HK-2 (cell line): ENCODE measurements at regions not wholly inside any gene's neighbourhood (a gene's known extent, or its start where the extent isn't known, plus 50 kb on each side); places are given as distances from the start of the nearest gene placed in this dataset.

ENCODE experiments used
- DNase-seq: peaks from one replicate; pipeline ENCODE4 v3.0.0-alpha.2; 2018; ENCODE audit not compliant: unreplicated experiment

DNA sequence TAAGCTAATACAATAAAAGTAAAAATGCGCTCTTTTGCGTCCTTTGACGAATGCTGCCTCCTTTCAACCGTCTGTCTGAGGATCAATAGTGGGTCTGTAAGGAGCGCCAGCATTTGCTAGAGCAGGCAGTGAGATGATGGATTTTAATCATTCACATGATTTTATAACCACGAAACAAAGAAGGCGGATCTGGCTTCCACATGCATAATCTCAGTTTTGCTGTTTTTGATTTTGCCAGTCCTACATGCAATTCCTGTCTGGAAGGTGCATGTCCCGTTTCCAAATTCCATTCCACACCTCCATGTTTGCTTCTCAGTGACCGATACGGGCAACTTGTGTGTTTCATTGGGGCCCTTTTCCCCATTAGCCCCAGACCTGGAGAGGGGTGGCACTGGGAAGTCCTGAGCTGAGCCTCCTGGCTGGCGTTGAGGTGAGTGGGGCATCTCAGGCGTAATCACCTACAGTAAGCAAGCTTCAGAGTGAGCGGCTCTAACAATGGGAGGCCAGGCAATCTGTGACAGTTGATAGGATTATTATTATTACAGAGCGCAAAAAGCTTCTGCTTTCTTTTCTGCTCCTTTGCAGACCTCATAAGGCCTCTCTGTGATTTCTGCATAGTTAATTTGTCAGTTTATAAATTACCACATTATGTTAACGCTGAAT lies 405.4 kb downstream of the ZSWIM6 start:
- no peak for DNase-seq

DNA sequence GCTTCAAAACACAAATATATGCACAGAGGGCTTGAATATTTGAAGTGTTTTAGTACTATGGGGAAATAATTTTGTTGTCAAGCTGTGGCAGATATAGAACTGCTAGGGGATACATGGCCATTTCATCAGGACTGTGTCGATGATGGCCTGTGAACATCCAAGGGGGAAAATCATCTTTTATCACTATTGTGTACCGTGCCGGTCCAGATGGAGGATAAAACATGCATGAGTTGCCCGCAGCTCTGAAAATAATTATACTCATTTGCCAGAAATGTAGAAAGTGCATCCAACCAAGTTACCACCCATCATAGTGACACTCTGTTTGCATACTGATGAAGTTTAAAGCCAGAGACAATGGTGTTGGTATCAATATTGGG lies 405.9 kb downstream of the ZSWIM6 start:
- no peak for DNase-seq

DNA sequence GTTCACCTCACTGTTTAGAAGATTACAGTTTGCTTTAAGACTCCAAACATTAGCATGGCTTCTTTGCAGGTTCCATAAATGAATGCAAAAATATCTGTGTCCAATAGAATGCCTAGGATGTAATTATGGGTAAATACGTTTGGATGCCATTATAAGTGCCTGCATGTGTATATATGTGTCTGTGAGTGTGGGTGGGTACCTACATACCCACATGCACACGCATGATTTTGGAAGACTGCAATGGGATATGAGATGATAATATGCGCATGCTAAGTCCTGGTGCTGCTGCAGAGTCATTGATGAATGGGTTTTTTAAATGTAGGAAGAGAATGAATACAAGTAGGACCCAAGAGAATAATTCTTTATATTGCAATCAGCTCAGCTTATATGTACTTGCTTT lies 406.4 kb downstream of the ZSWIM6 start:
- no peak for DNase-seq

DNA sequence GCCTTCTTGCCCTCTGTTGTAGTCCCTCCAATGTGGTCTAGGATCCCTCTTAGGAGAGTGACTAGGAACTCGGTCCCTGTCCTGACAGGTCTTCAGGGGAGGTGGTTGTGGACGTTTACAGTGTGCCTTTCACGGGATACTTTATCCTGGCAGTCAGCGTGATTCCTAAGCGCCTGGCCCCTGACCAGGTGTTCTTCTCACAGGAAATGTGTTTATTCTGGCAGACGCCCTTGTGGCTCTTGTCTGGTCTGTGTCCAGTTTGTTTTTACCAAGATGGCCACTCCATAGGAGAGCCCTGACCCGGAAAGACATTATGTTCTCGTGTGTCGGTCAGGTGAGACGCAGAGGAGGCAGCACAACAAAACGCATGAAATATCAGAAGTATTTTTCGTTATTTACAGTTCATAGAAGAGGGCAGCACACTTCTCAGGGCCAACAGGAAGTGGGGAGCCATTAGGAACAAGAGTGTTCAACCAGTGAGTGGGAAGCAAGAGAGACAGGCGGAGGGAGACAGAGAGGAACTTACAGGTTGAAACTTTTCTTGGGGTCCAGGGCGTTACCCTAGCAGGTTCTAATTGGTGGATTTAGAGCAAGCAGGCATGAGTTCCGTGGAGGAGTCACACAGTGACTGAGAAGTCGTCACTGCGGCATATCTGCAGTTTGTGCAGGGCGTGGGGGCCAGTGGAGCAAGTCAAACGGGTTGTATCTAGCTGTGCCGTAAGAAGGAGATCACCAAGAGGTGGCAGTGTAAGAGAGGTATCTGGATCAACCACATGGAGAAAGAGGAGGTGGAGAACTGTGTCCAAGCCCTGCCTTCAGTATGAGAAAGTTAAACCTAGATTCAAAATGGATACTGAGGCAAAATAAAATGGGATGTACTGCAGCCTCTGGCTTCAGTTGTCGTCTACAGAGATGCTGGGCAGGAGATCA lies 412.9 kb downstream of the ZSWIM6 start:
- DNase-seq = no peak

DNA sequence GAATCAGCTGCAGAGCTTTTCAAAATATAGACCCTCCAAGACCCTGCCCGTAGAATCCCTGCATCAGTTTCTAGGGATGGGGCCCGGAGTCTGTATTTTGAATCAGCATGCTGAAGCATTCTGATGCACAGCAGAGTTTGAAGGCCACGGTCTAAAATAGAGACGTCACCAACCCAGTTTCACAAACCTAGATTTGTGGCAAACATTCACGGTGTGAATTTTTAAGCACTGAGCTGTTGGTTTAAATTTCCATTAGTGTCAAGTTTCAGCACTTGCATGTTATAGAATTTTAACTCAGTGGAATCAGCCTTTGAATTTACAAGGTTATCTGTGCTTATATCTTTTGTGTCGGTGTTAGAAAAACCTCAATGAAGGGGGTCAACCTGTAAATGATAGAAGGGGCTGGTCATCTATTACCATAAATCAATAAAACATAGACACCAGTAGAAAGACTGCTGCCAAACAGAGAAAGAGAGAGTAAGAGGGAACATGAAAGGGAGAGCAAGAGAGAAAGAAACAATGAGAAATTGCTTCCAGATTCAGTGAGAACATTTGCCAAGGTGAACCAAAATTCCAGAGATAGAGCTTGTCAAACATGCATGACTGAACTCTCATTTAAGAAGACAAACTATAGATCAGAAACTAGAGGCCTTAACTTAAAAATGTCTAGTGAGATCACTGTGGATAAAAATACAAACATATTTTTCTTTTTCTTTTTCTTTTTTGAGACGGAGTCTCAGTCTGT lies 414.9 kb downstream of the ZSWIM6 start:
- no peak for DNase-seq

DNA sequence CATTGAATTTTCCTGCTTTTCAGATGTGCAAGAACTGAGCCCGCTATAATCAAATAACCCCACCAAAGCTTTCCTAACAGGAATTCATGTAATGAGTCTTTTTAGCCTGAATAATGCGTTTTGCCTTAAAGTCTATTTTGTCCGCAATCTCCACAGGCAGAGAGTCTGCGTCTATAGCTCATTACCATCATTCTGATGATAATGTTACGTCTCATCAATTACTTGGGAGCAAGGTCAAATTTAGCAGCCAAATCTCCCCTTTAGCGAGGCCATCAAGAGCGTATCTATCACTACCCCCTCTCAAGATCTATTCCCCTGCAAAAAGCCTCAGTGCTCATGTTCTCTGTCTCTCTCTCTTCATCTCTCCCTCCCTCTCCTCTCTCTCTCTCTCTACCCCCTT lies 416.1 kb downstream of the ZSWIM6 start:
- no peak for DNase-seq

DNA sequence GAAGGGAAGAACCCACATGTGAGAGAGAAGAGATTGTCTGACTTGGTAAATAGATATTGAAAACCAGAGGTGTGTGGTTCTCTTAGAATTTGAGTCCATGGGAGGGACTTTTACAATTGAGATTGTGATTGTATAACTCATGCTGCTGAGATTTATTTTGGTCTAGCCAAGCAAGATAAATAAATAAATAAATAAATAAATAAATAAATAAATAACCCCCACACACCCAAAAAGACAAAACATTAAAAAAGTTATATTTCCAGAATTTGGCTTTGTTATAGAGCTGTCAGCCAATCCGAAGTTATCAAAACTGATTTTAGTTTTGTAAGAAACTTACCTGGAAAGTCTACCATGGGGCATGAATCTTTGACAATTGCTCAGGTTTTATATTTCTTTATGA lies 416.6 kb downstream of the ZSWIM6 start:
- DNase-seq = no peak

DNA sequence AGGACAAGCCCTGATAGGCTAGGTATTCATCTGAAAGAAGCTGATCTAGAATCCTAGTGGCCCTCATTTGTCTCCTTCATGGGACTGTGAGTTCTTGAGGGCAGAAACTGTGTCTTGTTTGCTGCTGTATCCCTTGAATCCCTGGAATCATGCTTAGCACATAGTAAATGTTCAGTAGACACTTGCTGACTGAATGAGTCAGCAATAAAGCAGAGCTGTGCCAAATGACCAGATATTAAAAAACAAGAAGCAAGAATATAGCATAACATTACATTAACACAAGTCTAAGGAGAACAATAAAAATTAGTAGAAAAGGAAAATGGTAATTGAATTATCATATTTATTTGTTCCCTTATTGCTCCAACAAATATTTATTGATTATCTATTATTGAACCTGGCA lies 420.5 kb downstream of the ZSWIM6 start:
- DNase-seq = no peak

DNA sequence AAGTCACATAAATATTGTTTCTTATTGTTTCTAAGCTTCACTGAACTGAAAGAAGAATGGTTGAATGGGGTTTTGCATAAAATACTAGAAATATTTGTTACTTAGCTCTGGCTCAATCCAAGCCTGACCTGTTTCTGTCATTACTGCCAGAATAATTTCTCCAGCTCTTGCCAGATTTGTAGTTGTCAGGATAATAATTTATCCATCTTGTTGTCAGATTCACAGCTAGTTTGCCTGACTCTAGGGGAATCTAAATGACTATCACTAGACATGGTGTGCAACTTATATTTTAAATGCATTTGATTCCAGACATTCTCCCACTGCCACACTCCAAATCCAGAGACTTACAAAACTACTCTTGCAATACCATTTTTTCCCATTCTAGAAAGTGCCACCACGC lies 422.7 kb downstream of the ZSWIM6 start:
- DNase-seq = no peak

DNA sequence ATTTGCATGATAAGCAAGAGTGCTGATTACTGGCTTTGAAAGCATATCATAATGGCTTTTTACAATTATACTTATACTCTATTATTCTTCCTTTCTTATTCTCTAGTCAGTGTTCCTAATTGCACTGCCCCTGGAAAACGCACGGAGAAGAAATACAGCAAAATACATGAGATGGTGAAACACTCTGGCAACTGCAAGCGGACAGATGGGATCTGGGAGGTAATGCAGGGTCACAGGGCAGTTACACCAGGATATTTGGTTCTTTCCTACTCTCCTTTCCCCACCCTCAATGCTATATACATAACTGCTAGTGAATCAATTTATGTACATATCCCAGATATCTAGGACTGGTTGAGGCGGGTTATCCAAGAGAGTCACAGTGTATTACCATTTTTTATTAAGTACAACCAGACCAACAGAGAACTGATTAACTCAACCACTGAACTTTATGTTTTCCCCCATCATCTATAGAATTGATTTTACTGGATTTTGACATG lies 423.7 kb downstream of the ZSWIM6 start:
- no peak for DNase-seq

DNA sequence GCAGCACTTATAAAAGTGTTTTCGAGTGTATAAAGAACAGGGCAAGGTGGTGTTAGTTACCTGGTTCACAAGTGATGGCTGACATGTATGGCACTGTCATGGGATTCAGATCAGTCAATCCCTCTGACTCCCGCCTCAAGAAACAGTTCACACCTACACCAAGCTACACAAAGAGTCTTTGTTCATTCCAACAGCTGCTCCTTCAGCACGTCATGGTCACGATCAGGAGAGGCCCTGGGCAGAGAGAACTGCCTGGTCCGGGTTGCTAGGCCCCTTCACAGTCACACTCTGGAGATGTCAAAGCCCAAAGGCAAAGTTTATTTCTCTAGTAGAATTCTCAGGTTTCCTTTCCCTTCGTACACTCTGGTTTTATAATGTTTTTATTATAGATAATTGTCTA lies 426.7 kb downstream of the ZSWIM6 start:
- DNase-seq = no peak

DNA sequence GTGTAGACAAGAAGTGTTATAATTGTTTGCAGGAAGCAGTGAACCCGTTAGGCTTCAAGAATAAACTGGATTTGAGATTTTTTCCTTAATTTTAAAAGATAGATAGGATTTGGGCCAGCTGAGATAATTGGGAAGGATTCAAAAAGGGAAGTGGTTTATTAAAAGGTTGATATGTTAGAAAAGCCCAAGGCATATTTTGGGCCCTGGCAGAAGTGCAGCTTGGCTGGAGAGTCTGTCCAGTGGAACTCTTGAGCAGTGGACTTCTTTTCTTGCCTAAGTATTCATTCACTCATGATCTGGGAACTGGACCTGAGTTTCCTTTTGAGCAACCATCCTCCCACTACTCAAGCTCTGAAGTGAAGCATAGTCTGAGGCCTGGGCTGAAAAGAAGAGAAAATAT lies 433.4 kb downstream of the ZSWIM6 start:
- DNase-seq = no peak

DNA sequence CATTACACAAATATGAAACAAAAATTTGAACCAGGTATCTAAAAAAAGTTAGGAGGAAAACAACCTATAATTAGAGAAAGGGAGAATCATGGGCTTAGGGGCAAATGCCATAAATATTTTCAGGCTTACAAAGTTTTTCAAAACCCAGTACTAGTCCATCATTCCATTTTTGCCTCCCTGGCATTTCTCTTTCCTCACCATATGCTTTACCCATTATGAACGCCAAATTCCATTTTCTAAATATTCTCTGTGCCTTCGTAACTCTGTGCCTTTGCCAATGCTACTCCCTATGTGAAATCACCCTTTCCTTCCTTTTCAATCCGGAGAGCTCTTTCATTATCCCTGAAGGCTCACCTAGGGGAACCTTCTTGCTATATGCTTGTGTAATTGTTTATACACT lies 434.1 kb downstream of the ZSWIM6 start:
- DNase-seq = no peak

DNA sequence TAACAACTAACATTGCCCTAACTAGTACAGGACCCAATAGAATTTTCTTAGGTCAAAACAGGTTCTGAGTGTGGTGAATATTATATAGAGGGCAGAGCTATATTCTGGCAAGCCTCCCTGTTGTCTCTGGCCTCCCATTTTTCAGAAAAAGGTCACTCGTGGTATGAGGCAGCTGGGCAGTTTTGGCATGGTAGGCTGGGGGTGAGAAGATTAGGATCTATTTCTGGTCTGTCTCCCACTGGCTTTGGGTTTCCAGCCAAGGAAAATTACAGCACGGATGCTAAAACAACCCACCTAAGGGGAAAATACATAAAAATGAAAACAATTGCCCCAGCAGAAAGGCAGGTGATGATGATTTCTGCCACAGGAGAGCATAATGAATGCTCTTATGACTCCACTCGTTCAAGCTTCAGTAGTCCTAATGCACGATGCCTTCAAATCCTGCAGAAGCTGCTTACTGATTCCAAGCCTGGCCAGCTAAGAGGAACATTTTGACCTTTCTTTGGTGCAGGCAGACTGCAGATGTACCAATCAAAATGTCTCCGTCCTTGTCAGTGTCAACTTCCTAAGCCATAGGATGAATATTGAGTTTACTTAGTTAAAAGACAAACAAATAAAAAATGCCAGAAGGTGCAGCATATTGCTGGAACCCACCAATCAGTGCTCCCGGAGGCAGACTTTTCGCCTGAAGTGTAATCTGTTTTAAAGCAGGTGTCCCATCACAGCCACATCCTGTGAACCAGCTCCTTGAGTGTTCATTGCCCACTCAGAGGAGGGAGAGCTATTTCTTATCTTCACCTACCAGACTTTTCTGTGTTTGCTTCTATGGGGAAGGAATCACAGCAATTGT lies 435.4 kb downstream of the ZSWIM6 start:
- DNase-seq = no peak

DNA sequence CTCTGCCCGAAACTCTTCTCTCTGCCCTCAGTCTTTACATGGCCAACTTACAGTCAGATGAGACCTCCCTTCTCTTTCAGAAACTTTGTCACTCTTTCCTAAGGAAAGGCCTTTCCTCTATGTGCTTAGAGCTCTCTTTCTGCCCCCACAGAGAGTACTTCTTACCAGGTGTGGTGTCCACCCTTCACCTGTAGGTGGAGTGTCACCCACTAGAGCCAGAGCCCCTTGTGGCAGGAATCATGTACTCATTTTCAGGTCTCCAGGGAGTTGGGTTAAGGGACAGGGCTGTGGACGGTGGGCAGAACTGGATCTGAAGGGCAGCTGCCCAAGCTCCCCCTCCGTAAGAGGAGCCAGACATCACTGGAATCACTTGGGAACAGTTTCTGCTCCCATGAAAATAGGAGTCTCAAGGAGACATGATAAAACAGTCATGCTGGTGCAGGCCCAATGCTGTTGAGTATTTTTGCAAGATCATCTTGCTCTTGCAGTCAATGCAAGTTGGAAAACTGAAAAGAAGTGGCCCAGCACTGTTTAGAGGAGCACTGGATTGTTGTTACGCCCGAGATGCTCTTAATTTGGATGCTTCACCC lies 436.7 kb downstream of the ZSWIM6 start:
- peak; percentile 15 for DNase-seq

DNA sequence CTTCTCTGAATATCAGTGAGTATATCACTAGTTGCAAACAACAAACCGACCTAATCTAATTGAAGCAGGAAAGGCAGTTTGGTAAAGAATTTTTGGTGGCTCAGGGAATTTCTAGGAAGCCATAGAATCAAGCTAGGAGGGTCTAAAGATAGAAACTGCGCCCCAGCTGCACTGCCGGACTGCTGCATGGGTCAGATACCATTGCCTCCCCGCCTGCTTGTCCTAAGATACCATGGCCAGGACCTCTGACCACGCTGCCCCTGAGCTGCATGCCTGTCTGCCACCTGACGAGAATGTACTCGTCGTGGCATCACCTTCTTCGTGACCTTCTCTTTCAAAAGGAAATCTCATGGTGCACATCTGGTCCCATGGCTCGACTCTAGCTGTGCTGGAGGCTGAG lies 439.0 kb downstream of the ZSWIM6 start:
- no peak for DNase-seq

DNA sequence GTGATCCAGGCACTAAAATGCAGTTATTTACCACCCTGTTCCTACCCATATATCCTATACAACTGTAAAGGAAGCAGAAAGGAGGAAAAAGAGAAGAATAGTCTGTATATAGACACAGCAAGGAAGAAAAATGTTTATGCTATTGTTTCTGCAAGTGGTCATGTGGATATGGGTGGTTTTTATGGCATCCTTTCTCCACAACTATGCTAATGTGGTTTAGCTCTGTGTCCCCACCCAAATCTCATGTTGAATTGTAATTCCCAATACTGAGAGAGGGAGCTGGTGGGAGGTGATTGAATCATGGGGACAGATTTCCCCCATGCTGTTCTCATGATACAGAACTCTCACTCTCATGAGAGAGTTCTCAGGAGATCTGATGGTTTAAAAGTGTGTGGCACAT lies 439.8 kb downstream of the ZSWIM6 start:
- DNase-seq = no peak

DNA sequence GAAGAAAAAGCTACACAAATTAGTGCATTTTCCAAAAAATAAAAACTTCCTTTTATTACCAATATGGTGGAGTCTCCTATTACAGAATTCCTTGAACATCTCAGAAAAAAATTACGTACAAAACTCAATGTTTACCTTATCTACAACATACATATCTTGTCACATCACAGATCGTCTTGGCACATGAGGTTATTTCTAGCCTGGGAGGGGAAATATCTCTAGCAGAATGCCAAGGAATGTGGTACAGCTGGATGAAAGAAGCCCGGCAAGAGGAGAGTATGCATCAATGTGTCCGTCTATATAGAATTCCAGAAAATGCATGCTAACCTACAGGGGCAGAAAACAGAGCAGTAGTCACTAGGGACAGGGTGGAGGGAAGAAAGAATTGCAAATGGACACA lies 443.8 kb downstream of the ZSWIM6 start:
- DNase-seq = no peak

DNA sequence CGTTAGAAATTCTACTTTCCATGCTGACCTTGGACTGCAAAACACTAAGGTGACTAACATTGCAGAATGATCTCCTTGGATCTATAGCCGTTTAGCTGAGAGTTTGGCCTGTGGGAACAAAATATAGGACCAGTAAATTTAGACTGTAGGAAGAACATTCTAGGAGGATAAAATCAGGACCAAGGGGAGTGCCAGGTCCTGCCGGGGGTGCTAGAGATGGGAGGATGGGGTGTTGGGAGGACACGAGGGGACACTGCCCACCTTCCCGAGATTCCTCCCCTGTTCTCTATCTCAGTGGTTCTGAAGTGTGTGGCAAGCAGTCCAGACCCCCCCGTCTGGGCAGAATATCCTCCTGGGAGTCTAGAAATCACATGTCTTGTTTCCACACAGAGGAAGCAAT lies 445.2 kb downstream of the ZSWIM6 start:
- DNase-seq = no peak

DNA sequence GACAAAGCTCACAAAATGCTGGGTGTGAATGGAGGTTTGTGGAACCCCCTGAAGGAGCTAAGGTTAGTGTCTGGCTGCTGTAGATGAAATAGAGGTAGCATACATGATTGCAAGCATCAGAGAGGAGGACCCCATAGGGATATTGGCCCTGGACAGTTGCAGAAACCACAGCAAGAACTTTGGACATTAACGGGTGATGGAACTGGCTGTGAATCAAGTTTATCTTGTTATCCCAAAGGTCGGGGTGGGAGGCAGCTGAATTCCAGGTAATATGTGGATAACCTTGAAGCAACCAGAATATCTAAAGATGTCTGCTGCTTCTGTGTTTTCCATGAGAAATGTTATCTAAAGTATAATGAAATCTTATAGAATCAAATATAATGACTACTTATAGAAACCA lies 447.7 kb downstream of the ZSWIM6 start:
- DNase-seq = no peak

DNA sequence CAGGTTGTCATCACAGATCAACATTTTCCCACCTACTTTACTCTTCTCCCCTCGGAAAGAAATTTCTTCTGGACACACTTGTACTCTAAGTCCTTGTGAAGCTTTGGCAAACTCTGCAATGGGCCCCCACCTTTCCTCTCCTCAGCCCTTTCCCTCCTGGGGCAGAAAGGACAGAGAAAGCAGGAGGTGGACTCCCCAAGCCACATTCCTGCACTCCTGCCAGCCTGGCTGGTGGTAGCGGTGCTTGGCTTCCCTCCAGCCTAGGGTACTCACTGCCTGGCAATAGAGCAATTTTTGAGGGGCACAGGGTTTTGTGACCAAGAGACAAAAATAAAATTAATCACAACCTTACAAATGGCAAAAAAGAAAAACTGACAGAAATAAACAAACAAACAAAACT lies 451.4 kb downstream of the ZSWIM6 start:
- DNase-seq = no peak
